ENCODE measurements at regions not wholly inside any gene's neighbourhood (a gene's known extent, or its start where the extent isn't known, plus 50 kb on each side); places are given as distances from the start of the nearest gene placed in this dataset.

GRCh38 chr14:38366374-38366773 is 110.5 kb upstream of the CLEC14A start:
- TF ChIP-seq L3MBTL2 (conservative IDR thresholded peaks at IDR 0.05) (no peak), SP1 (IDR thresholded peaks at IDR 0.05) (no peak), ELF4 (IDR thresholded peaks at IDR 0.05) (no peak), TARDBP (IDR thresholded peaks at IDR 0.05) (no peak), FOXM1 (IDR thresholded peaks at IDR 0.05; ENCODE audit: borderline replicate concordance) (no peak), FOXK2 (IDR thresholded peaks at IDR 0.05) (no peak), NFRKB (IDR thresholded peaks at IDR 0.05) (no peak), FOXA1 (IDR thresholded peaks at IDR 0.05) (no peak), BHLHE40 (IDR thresholded peaks at IDR 0.05; ENCODE audit: borderline replicate concordance) (no peak), LEF1 (IDR thresholded peaks at IDR 0.05; ENCODE audit: borderline replicate concordance) (no peak), CTBP1 (IDR thresholded peaks at IDR 0.05; ENCODE audit: borderline replicate concordance) (no peak), ARNT (IDR thresholded peaks at IDR 0.05) (no peak), HDGF (IDR thresholded peaks at IDR 0.05; ENCODE audit: borderline replicate concordance) (no peak)
